GM12872 (cell line): ENCODE measurements at regions not wholly inside any gene's neighbourhood (a gene's known extent, or its start where the extent isn't known, plus 50 kb on each side); places are given as distances from the start of the nearest gene placed in this dataset.

Experiments used
- TF ChIP-seq, protein P1 (sequence below): IDR thresholded peaks from 3 replicates; pipeline ENCODE4 v1.5.1; 2011; ENCODE audit warnings: low read depth, mild to moderate bottlenecking, low read length, moderate library complexity; ENCODE audit not compliant: insufficient read depth

DNA sequence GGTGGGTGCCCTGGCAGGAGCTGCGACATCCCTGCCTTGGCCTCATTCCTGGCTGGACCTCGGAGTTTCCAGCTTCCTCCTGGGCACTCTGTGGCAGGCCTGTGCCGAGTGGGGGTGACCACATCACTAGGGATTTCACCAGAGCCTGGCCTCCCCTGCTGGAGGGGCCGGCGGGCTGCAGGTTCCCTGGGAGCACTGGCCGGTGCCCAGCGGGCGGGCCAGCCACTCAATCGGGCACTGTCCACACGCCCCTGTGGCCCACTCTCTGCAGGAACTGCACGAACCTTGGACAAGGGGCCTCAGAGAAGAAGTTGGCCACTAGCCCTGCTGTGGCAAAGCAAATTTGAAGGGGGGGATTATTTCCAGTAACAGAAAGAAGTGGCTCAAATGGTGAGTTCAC lies 110.7 kb upstream of the APCDD1 start:
- TF ChIP-seq, protein P1, sequence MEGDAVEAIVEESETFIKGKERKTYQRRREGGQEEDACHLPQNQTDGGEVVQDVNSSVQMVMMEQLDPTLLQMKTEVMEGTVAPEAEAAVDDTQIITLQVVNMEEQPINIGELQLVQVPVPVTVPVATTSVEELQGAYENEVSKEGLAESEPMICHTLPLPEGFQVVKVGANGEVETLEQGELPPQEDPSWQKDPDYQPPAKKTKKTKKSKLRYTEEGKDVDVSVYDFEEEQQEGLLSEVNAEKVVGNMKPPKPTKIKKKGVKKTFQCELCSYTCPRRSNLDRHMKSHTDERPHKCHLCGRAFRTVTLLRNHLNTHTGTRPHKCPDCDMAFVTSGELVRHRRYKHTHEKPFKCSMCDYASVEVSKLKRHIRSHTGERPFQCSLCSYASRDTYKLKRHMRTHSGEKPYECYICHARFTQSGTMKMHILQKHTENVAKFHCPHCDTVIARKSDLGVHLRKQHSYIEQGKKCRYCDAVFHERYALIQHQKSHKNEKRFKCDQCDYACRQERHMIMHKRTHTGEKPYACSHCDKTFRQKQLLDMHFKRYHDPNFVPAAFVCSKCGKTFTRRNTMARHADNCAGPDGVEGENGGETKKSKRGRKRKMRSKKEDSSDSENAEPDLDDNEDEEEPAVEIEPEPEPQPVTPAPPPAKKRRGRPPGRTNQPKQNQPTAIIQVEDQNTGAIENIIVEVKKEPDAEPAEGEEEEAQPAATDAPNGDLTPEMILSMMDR: no peak

DNA sequence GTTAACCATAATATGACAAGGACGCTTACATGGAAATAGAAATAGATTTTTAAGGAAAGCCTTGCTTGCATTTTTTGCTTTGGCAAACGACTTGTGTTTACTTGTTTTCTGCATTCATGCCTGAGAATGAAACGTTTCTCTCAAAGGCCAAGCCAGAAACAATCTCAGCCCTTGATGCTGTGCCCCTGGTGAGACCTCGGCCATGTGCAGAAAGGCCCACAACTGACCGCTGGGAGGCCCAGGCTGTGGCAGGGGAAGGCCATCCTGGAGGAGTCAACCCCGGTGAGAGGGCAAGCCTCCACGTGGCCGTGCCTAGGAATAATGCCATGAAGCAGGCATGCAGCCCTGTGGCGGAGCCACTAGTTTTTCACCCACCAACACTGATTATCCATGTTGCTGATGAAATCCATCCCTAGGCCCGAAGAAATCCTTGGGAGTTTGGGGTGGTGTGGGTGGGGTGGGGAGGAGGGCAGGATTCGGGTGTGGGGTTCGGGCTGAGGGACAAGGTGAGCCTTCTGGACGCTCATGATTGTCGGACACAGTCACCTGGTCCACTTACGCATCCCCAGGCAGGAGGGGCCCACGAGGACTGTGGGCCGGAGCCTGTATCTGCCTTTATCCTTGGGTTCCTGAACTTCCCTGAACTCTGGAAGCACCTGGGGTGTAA lies 107.6 kb upstream of the APCDD1 start:
- TF ChIP-seq, protein P1: no peak

DNA sequence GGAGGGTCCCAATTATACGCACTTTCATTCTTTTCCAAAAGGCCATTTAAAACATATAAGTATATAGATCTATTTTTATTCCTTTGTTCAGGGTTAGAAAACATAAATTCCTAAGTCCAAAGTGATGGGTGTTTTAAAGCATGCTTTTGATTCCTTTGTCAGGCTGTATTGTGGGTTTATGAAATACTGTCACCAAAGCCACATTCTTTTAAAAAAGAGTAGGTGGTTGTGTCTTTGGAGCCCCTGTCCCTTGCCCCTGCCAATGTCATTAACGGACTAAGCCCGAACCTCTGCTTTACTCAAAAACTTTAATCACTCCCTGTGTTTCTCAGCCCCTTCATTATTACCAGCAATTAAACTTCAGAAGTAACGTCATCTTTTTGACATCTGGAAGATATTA lies 104.9 kb upstream of the APCDD1 start:
- TF ChIP-seq, protein P1: no peak

DNA sequence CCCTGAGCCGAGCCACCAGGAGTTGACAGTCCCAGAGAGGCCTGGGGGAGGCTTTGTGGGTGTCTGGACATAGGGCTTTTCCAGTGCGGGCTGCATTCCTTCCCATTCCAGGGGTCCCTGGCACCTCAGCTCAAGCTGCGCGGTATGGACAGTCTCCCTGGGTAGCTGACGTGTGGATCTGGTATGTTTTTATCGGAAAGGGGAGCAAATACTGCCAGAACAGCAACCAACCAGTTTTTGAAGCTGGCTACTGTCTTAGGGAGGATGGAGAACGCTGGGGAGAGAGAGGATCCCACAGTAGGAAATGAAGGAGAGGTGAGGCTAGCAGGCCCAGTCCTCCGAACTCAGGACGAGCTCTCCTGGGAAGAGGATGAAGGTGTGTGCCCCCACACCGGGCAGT lies 103.8 kb upstream of the APCDD1 start:
- TF ChIP-seq, protein P1: no peak

DNA sequence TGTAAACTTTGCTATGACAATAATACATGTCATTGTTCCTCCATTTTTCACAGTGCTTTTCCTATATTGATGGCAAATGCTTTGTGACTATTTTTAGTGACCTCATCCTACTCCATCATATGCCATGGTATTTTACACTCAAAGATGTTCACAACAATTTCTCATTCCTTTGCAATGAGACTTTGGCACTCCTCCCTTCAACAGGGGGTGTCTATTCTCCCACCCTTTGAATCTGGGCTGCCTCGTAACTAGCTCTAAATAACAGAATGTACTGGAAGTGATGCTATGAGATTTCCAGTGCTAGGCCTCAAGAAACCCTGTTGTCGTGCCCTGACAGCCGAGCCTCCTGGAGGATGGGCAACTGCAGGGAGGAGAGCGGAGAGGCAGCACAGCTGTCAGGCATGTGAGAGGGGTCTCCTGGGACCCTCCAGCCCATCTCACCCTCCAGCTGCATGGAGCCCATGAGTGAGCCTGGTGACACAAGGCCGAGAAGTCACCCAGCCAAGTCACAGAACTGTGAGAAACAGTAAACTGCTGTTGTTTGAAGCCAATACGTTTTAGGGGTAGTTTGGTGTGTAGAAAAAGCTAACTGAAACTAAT lies 103.1 kb upstream of the APCDD1 start:
- TF ChIP-seq, protein P1: no peak

DNA sequence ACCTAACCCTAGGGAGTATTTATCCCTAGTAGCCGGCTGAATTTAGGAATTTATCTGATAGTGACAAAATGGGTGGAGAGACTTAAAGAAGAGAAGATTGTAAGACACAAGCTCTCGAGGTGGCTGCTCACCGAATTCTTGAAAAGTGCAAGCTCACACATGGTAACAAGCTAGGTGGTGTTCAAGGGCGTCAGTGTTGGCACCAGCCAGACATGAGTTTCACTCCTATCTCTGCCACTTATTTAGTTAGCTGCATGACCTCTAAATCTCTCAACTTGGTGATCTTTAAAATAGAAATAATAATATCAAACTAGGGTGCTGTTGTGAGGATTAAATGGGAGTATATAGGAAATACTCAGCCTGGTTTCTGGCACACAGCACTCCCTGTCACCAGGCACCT lies 102.6 kb upstream of the APCDD1 start:
- TF ChIP-seq, protein P1: no peak

DNA sequence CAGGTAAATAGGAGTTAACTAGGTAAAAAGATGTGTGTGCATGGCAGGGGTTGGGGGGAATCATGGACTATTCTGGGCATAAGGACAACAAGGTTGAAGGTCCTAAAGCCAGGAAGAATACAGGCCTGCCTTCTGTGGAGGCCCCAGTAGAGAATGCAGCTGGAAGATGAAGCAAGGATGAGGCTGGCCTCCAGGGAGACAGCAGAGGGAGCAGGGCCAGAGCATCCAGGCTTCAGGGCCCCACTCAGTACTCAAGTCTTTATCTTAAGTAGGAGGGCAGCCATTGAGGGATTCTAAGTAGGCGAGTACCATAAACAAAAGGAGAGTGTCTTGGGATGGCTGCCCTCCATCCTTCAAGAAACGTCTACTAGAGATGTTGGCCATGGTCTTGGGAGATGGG lies 101.8 kb upstream of the APCDD1 start:
- TF ChIP-seq, protein P1: no peak
